SK-N-MC (cell line): ENCODE measurements at regions not wholly inside any gene's neighbourhood (a gene's known extent, or its start where the extent isn't known, plus 50 kb on each side); places are given as distances from the start of the nearest gene placed in this dataset.

Experiments used
- DNase-seq: peaks from one replicate; pipeline ENCODE4 v3.0.0-alpha.2; 2011; ENCODE audit warnings: low read depth, low spot score
- H3K27ac ChIP-seq: fragments of 200-600 bp; sonication (generic); 2 replicates; pipeline ENCODE4 v1.5.1; 2016; ENCODE audit warnings: mixed run types
- H3K36me3 ChIP-seq: fragments of 200-600 bp; sonication (generic); 2 replicates; pipeline ENCODE4 v1.6.1; 2017; ENCODE audit warnings: antibody characterized with exemption, low read length, mixed read lengths; ENCODE audit not compliant: insufficient read depth
- H3K4me3 ChIP-seq: fragments of 200-600 bp; sonication (generic); 2 replicates; pipeline ENCODE4 v1.5.1; 2016
- H3K9ac ChIP-seq: fragments of 200-600 bp; sonication (generic); 2 replicates; pipeline ENCODE4 v1.8.0; 2017; ENCODE audit warnings: mixed run types, mixed read lengths; ENCODE audit not compliant: insufficient read length
- H3K9me3 ChIP-seq: fragments of 200-600 bp; sonication (generic); 2 replicates; pipeline ENCODE4 v1.6.1; 2017; ENCODE audit warnings: low read depth, mild to moderate bottlenecking, antibody characterized with exemption, low read length, moderate library complexity, mixed read lengths
- EZH2 ChIP-seq: fragments of 200-600 bp; sonication (generic); IDR thresholded peaks from one replicate; pipeline ENCODE4 v1.6.1; 2017; ENCODE audit warnings: antibody characterized with exemption
- FOXP2 ChIP-seq: optimal IDR thresholded peaks from 2 replicates; pipeline ENCODE3; 2011; ENCODE audit warnings: mild to moderate bottlenecking, moderate library complexity; ENCODE audit not compliant: insufficient read depth; ENCODE audit errors: extremely low read length, control extremely low read depth
- POLR2AphosphoS5 ChIP-seq: IDR thresholded peaks from 2 replicates; pipeline ENCODE4 v1.6.1; 2012; ENCODE audit warnings: mild to moderate bottlenecking, low read depth, low read length, borderline replicate concordance

GRCh38 chr2:59996855-59997254, 556.6 kb downstream of the BCL11A start:
- Histone ChIP-seq H3K27ac (no peak overlapping the region), H3K4me3 (no peak overlapping the region), H3K9me3 (no peaks in the 10 kb centered on the region), H3K36me3 (no peaks in the 10 kb centered on the region), H3K9ac (no peak overlapping the region)
- DNase-seq = no peak
- TF ChIP-seq FOXP2 (no peak), EZH2 (no peak), POLR2AphosphoS5 (no peak)

GRCh38 chr2:59993726-59994125, 559.7 kb downstream of the BCL11A start:
- Histone ChIP-seq H3K9ac (no peak overlapping the region), H3K27ac (no peak overlapping the region), H3K9me3 (no peaks in the 10 kb centered on the region), H3K36me3 (no peaks in the 10 kb centered on the region), H3K4me3 (no peak overlapping the region)
- no peak for DNase-seq
- no peak for TF ChIP-seq FOXP2
- TF ChIP-seq POLR2AphosphoS5 = no peak
- no peak for TF ChIP-seq EZH2

DNA sequence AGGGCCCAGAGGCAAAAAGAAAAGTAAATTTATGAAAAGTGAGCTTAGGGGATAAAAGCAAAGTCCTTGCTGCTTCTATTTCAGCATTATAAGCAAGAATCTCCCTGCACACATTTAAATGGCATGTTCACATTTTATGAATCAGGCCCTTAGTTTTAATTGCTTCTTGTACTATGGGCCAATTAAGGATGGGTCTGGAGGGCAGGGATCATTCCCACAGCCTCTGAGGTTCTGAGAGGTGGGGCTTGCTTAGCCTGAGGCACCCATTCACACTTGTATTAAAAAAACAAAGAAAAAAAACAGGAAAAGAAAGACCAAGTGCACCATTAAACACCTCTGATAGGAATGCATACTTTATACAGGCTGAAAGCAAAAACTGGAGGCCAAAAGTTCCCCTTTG, 565.1 kb downstream of the BCL11A start:
- no peaks in the 10 kb centered on the region for H3K36me3 ChIP-seq
- no peak for DNase-seq
- TF ChIP-seq POLR2AphosphoS5 = no peak
- no peak for TF ChIP-seq FOXP2
- no peak for TF ChIP-seq EZH2
- H3K27ac ChIP-seq = no peak overlapping the region
- no peak overlapping the region for H3K9ac ChIP-seq
- H3K4me3 ChIP-seq = no peak overlapping the region
- no peaks in the 10 kb centered on the region for H3K9me3 ChIP-seq

- Histone ChIP-seq H3K9ac (no peak overlapping the region), H3K4me3 (no peak overlapping the region), H3K27ac (no peak overlapping the region), H3K36me3 (no peaks in the 10 kb centered on the region), H3K9me3 (no peaks in the 10 kb centered on the region)
- no peak for DNase-seq
- TF ChIP-seq POLR2AphosphoS5 (no peak), EZH2 (no peak), FOXP2 (no peak)
These were observed 566.9 kb downstream of the BCL11A start for GRCh38 chr2:59986511-59986910.

- H3K9me3 ChIP-seq = no peaks in the 10 kb centered on the region
- no peak overlapping the region for H3K4me3 ChIP-seq
- TF ChIP-seq POLR2AphosphoS5 (no peak), FOXP2 (no peak), EZH2 (no peak)
- no peak overlapping the region for H3K27ac ChIP-seq
- H3K9ac ChIP-seq = no peak overlapping the region
- no peaks in the 10 kb centered on the region for H3K36me3 ChIP-seq
- DNase-seq = no peak
These were observed 567.5 kb downstream of the BCL11A start for GRCh38 chr2:59985923-59986322.

DNA sequence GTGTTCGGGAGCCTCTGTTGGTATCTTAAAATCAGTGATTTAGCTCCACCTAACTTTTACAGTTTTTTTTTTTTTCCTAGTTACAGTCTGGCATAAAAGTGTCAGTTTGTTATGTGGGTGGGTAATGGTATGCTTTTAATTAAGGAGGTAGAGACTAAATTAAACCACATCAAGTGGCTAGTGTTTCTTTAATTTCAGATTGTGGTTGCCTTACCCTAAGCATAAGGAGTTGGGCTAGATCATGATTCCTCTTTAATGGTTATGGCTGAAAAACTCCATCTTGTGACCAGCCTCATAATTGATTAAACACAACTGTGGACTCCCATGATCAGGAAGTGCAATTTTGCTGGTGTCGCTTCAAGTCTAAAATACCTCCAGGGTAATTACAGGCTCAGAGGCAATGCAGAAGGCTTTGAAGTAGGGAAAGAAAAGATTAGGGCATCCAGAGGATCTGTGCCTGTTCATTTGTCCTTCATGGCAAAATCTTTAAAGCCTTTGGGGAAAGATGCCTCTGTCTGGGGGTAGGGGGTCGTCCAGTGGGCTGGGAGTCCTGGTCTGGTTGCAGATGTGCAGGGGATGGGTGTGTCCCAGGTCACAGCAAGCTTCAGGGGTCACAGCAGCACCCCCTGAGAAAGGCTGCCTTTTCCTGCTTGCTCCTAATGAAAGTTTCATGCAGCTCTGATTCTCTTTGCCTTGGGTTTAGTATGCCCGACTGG, 579.2 kb downstream of the BCL11A start:
- H3K4me3 ChIP-seq = no peak overlapping the region
- H3K9ac ChIP-seq = no peak overlapping the region
- no peaks in the 10 kb centered on the region for H3K36me3 ChIP-seq
- H3K27ac ChIP-seq = no peak overlapping the region
- TF ChIP-seq FOXP2 = no peak
- TF ChIP-seq EZH2 = no peak
- TF ChIP-seq POLR2AphosphoS5 = no peak
- no peak for DNase-seq
- H3K9me3 ChIP-seq = no peaks in the 10 kb centered on the region

GRCh38 chr2:59969161-59969560, 584.3 kb downstream of the BCL11A start:
- no peak for TF ChIP-seq POLR2AphosphoS5
- TF ChIP-seq FOXP2 = no peak
- no peak for TF ChIP-seq EZH2
- H3K9me3 ChIP-seq = no peaks in the 10 kb centered on the region

DNA sequence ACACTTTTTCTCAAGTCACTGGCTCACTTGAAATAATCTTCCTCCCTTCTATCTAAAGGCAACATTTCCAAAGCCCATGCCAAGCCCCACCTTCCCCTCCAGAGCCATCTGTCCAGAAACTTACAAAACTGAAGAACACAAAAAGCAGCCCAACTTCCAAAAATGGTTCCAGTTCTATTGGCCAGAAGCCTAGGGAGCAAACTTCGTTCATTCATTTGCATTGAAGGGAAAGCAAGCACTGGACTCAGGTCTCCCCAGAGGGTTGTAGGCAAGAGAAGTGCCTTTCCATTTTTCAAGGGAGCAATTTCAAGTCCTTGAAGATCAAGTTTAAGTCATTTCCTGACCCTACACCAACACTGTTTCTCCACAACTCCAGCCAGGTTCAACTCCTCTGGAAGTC, 585.0 kb downstream of the BCL11A start:
- Histone ChIP-seq H3K27ac (no peak overlapping the region), H3K4me3 (no peak overlapping the region), H3K9me3 (no peaks in the 10 kb centered on the region), H3K9ac (no peak overlapping the region), H3K36me3 (no peaks in the 10 kb centered on the region)
- DNase-seq = no peak
- TF ChIP-seq POLR2AphosphoS5 (no peak), FOXP2 (no peak), EZH2 (no peak)

More at GRCh38 chr2:59969161-59969560, 584.3 kb downstream of the BCL11A start:
- DNase-seq = no peak
- H3K36me3 ChIP-seq = no peaks in the 10 kb centered on the region
- H3K4me3 ChIP-seq = no peak overlapping the region
- H3K9ac ChIP-seq = no peak overlapping the region
- no peak overlapping the region for H3K27ac ChIP-seq

DNA sequence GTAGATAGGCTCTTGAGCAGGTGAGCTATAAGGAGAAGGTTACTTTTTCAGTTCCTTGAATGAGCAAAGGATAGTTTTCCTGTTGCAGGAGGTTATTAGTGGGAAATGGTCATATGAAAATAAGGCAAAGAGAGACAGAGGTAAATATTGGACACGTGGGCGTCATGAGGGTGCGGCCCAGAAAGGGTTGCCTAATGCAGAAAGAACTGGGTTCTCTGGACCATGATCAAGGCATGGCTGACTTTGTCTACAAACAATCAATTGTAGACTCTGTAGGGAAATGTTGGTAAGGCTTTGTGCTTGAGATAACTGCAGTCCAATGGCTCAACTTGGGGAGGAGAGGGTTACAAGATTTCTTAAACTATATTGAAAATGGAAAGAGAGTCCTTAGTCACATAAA, 585.8 kb downstream of the BCL11A start:
- Histone ChIP-seq H3K4me3 (no peak overlapping the region), H3K9ac (no peak overlapping the region), H3K27ac (no peak overlapping the region), H3K9me3 (no peaks in the 10 kb centered on the region), H3K36me3 (no peaks in the 10 kb centered on the region)
- DNase-seq = no peak
- TF ChIP-seq FOXP2 = no peak
- TF ChIP-seq POLR2AphosphoS5 = no peak
- TF ChIP-seq EZH2 = no peak
